ENCODE measurements at regions not wholly inside any gene's neighbourhood (a gene's known extent, or its start where the extent isn't known, plus 50 kb on each side); places are given as distances from the start of the nearest gene placed in this dataset.

DNA sequence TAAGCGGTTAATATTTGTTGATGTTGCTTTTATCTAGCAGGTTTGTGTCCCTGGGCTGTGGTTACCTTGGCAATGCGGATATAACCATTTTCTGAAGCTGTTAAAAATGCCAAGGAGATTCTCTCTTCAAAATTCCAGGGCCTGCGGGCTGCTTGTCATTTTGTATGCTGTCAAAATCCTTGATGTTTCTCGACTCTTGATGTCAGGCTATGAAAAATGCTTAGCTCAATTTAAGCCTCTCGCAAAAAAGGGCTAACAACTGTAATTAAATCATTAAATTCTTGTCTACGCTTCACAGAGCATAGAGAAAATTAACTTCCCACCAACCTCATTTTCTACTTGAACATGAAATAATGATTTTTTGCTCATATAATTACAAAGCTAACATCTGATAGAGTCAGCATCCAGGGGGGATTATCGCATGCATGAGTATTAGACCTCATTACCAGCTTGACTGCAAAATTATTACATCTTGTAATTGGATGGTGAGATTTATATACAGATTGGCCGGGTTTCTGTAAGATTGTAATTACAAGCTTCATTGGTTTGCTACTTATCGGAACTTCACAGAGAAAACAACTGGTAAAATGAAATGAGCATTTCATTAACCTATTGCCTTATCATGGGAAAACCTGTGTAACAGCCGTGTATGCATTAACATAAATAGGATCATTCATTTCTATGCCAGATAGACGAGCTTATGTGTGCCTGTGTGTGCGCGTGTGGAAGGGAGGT is 83.1 kb upstream of the IRX1 start:
- H3K9me3 Mint-ChIP-seq = peaks cover 24% of the 10 kb centered on the region
- H3K4me3 Mint-ChIP-seq = no peak overlapping the region
- ChIA-PET POLR2A (interaction anchor here (0.6 kb wide), 1 partner anchor 676 kb away, joined by 3 read pairs; no protein-coding TSS in a partner anchor), CTCF (no interaction called here)
- no peaks in the 10 kb centered on the region for H3K4me1 Mint-ChIP-seq
- no peaks in the 10 kb centered on the region for H3K36me3 Mint-ChIP-seq (ENCODE audit: low read depth)
- no peaks in the 10 kb centered on the region for H3K27me3 Mint-ChIP-seq
- no peak for DNase-seq
- no peak overlapping the region for H3K27ac Mint-ChIP-seq

GRCh38 chr5:3511934-3512333 is 83.7 kb upstream of the IRX1 start:
- H3K27ac Mint-ChIP-seq = no peak overlapping the region
- no peaks in the 10 kb centered on the region for H3K4me1 Mint-ChIP-seq
- H3K36me3 Mint-ChIP-seq (ENCODE audit: low read depth) = no peaks in the 10 kb centered on the region
- CTCF ChIA-PET = no interaction called here
- H3K27me3 Mint-ChIP-seq = no peaks in the 10 kb centered on the region
- POLR2A ChIA-PET = no interaction called here
- no peak overlapping the region for H3K4me3 Mint-ChIP-seq
- no peak for DNase-seq
- H3K9me3 Mint-ChIP-seq = peaks cover 24% of the 10 kb centered on the region

- no peaks in the 10 kb centered on the region for H3K27me3 Mint-ChIP-seq
- H3K36me3 Mint-ChIP-seq (ENCODE audit: low read depth) = no peaks in the 10 kb centered on the region
- POLR2A ChIA-PET = no interaction called here
Observed at GRCh38 chr5:3511519-3511918, 84.1 kb upstream of the IRX1 start.

DNA sequence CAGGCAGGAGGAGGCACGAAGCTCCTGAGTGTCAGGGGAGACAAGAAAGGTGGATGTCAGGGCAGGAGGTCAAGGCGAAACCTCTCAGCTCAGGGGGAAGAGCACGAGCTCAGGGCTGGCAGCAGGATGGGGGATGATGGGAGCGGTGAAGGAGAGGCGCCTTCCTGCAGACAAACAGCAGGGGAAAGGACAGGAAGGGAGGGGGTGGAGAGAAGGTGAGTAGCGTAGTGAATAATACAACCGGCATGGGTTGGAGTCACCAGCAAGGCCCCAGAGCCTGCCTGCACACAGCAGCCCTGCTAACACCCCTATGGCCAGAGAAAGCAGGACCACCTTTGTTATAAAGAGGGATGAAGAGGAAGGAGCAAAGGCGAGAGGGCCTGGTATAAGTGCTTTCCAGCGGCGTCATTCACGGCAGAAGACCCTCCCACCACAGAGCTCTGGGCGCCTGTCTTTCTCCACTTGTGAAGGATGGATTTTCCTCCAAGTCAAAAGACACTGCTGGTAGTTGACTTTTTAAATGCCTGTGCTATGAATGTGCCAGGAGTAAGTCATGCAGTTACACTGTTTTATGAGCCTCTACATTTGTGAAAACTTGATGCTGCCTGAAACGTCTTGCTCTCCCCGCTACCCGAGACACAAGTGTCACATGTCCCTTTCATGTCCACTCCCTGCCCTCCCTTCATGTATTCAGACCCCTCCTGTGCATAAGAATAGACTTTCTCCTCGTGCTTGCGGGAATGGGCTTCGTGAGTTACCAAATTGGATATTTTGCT is 84.8 kb upstream of the IRX1 start:
- H3K4me1 Mint-ChIP-seq = no peaks in the 10 kb centered on the region
- no peaks in the 10 kb centered on the region for H3K27me3 Mint-ChIP-seq
- H3K27ac Mint-ChIP-seq = no peak overlapping the region
- CTCF ChIA-PET = no interaction called here
- POLR2A ChIA-PET = no interaction called here
- no peak overlapping the region for H3K4me3 Mint-ChIP-seq
- no peak for DNase-seq
- H3K9me3 Mint-ChIP-seq = peaks cover 24% of the 10 kb centered on the region
- H3K36me3 Mint-ChIP-seq (ENCODE audit: low read depth) = no peaks in the 10 kb centered on the region

More at GRCh38 chr5:3511519-3511918, 84.1 kb upstream of the IRX1 start:
- CTCF ChIA-PET = no interaction called here
- no peak overlapping the region for H3K27ac Mint-ChIP-seq
- no peaks in the 10 kb centered on the region for H3K4me1 Mint-ChIP-seq
- DNase-seq = no peak
- H3K9me3 Mint-ChIP-seq = peaks cover 24% of the 10 kb centered on the region
- no peak overlapping the region for H3K4me3 Mint-ChIP-seq

- Mint-ChIP-seq H3K36me3 (ENCODE audit: low read depth) (no peaks in the 10 kb centered on the region), H3K4me1 (no peaks in the 10 kb centered on the region), H3K9me3 (peaks cover 18% of the 10 kb centered on the region), H3K4me3 (no peak overlapping the region), H3K27me3 (no peaks in the 10 kb centered on the region), H3K27ac (no peak overlapping the region)
- no peak for DNase-seq
- ChIA-PET CTCF (interaction anchor here (0.6 kb wide), 1 partner anchor 15 kb away, joined by 4 read pairs; no protein-coding TSS in a partner anchor), POLR2A (no interaction called here)
Observed at GRCh38 chr5:3509290-3509689, 86.3 kb upstream of the IRX1 start.

- CTCF ChIA-PET = interaction anchor here (0.6 kb wide), 1 partner anchor 15 kb away, joined by 4 read pairs; no protein-coding TSS in a partner anchor
Observed at GRCh38 chr5:3508395-3508794, 87.2 kb upstream of the IRX1 start.

GRCh38 chr5:3490957-3491507 is 104.6 kb upstream of the IRX1 start:
- Mint-ChIP-seq H3K36me3 (ENCODE audit: low read depth) (no peaks in the 10 kb centered on the region), H3K27me3 (no peaks in the 10 kb centered on the region), H3K9me3 (peaks cover 20% of the 10 kb centered on the region), H3K4me1 (no peaks in the 10 kb centered on the region), H3K27ac (no peak overlapping the region), H3K4me3 (no peak overlapping the region)
- POLR2A ChIA-PET = no interaction called here
- CTCF ChIA-PET = no interaction called here
- no peak for DNase-seq

More at GRCh38 chr5:3508395-3508794, 87.2 kb upstream of the IRX1 start:
- H3K4me1 Mint-ChIP-seq = no peaks in the 10 kb centered on the region
- H3K9me3 Mint-ChIP-seq = peaks cover 21% of the 10 kb centered on the region
- POLR2A ChIA-PET = no interaction called here
- H3K4me3 Mint-ChIP-seq = no peak overlapping the region
- no peaks in the 10 kb centered on the region for H3K27me3 Mint-ChIP-seq
- DNase-seq = no peak
- H3K36me3 Mint-ChIP-seq (ENCODE audit: low read depth) = no peaks in the 10 kb centered on the region
- no peak overlapping the region for H3K27ac Mint-ChIP-seq

GRCh38 chr5:3489239-3489843 is 106.3 kb upstream of the IRX1 start:
- Mint-ChIP-seq H3K36me3 (ENCODE audit: low read depth) (no peaks in the 10 kb centered on the region), H3K4me1 (no peaks in the 10 kb centered on the region), H3K27me3 (no peaks in the 10 kb centered on the region), H3K4me3 (no peak overlapping the region), H3K27ac (no peak overlapping the region), H3K9me3 (peaks cover 24% of the 10 kb centered on the region)
- POLR2A ChIA-PET = no interaction called here
- CTCF ChIA-PET = no interaction called here
- DNase-seq = no peak

DNA sequence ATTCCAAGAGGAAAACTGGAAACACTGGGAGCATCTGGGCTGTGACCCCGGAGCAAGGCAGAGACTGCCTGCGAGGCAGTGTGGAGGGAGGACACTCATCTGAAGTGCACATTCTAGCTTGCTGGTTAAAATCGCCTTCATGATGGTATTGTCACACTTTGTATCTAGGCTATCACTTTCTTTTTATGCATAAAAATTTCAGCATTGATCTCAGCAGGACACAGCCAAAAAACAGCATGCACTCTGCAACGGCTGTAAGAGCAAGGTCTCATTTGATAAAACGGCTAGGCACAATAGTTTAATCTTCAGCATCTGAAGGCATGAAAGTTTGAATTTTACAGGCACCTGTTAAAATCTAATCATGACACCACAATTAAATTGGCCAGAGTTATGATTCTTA is 110.8 kb upstream of the IRX1 start:
- Mint-ChIP-seq H3K36me3 (ENCODE audit: low read depth) (no peaks in the 10 kb centered on the region), H3K4me3 (no peak overlapping the region), H3K4me1 (no peaks in the 10 kb centered on the region), H3K27ac (no peak overlapping the region), H3K9me3 (peaks cover 22% of the 10 kb centered on the region), H3K27me3 (no peaks in the 10 kb centered on the region)
- DNase-seq = no peak
- CTCF ChIA-PET = no interaction called here
- POLR2A ChIA-PET = no interaction called here

- Mint-ChIP-seq H3K4me1 (no peaks in the 10 kb centered on the region), H3K4me3 (no peak overlapping the region), H3K27me3 (no peaks in the 10 kb centered on the region), H3K27ac (no peak overlapping the region), H3K9me3 (peaks cover 20% of the 10 kb centered on the region), H3K36me3 (ENCODE audit: low read depth) (no peaks in the 10 kb centered on the region)
- POLR2A ChIA-PET = no interaction called here
- CTCF ChIA-PET = no interaction called here
- no peak for DNase-seq
Observed at GRCh38 chr5:3481175-3481574, 114.5 kb upstream of the IRX1 start.

DNA sequence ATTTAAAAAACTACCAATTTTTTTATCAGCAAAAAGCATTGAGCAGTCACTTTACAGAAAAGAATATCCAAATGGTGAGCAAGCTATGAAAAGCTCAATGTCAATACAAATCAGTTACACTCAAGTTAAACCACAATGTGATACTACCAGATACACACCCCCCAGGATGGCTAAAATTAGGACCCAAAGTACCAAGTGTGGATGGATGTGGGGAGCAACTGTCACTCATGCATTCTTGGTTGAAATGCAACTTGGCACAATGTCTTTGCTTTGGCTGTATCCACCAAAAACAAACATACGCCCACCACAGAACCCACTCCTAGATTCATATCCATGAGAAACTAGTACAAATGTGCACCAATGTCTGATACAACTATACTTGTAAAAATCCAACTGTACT is 120.0 kb upstream of the IRX1 start:
- Mint-ChIP-seq H3K36me3 (ENCODE audit: low read depth) (no peaks in the 10 kb centered on the region), H3K4me3 (no peak overlapping the region), H3K9me3 (peaks cover 2% of the 10 kb centered on the region), H3K27me3 (no peaks in the 10 kb centered on the region), H3K4me1 (no peaks in the 10 kb centered on the region), H3K27ac (no peak overlapping the region)
- ChIA-PET POLR2A (no interaction called here), CTCF (no interaction called here)
- DNase-seq = no peak

GRCh38 chr5:3466392-3466791 is 129.2 kb upstream of the IRX1 start:
- Mint-ChIP-seq H3K27me3 (no peaks in the 10 kb centered on the region), H3K9me3 (peaks cover 5% of the 10 kb centered on the region), H3K27ac (no peak overlapping the region), H3K4me1 (no peaks in the 10 kb centered on the region), H3K4me3 (no peak overlapping the region), H3K36me3 (ENCODE audit: low read depth) (no peaks in the 10 kb centered on the region)
- CTCF ChIA-PET = no interaction called here
- POLR2A ChIA-PET = no interaction called here
- DNase-seq = no peak

DNA sequence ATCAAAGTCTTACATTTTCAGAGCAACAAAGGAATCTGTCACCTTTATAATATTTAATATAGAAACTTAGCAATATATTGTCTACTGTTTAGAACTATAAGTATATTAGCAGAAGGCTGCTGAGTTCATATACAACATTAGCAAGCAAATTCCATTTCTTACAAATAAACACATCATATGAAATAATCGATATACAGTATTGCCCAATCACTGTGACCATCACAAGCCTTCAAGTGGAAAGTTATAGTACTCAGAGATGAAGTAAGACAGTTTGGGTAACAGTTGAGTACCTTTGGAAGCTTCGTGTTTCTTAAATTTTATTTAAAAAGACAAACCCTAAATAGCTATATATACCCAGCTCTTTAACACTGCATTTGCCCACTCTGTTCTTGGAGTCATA is 135.2 kb upstream of the IRX1 start:
- H3K9me3 Mint-ChIP-seq = peaks cover 9% of the 10 kb centered on the region
- H3K4me1 Mint-ChIP-seq = no peaks in the 10 kb centered on the region
- CTCF ChIA-PET = interaction anchor here (1.3 kb wide), 1 partner anchor 93 kb away, joined by 3 read pairs; no protein-coding TSS in a partner anchor
- no peak for DNase-seq
- H3K27me3 Mint-ChIP-seq = no peaks in the 10 kb centered on the region
- POLR2A ChIA-PET = no interaction called here
- H3K36me3 Mint-ChIP-seq (ENCODE audit: low read depth) = no peaks in the 10 kb centered on the region
- no peak overlapping the region for H3K4me3 Mint-ChIP-seq
- no peak overlapping the region for H3K27ac Mint-ChIP-seq
